Hepatocyte (in vitro differentiated cells): ENCODE measurements at regions not wholly inside any gene's neighbourhood (a gene's known extent, or its start where the extent isn't known, plus 50 kb on each side); places are given as distances from the start of the nearest gene placed in this dataset.

Source experiments
- DNase-seq: peaks from one replicate; pipeline ENCODE4 v3.0.0-alpha.2; 2016; ENCODE audit warnings: low spot score
- H2AFZ ChIP-seq: fragments of 200-600 bp; sonication (generic); 2 replicates; pipeline ENCODE4 v1.6.0; 2016; ENCODE audit warnings: antibody characterized with exemption, mild to moderate bottlenecking
- H3K27ac ChIP-seq: fragments of 200-600 bp; sonication (generic); 2 replicates; pipeline ENCODE4 v1.5.1; 2016; ENCODE audit warnings: mild to moderate bottlenecking
- H3K27me3 ChIP-seq: fragments of 200-600 bp; sonication (generic); 2 replicates; pipeline ENCODE4 v1.6.1; 2016
- H3K36me3 ChIP-seq: fragments of 200-600 bp; sonication (generic); replicated peaks from 2 replicates; pipeline ENCODE4 v1.5.1; 2016; ENCODE audit warnings: low read depth; ENCODE audit not compliant: insufficient read depth
- H3K4me1 ChIP-seq: fragments of 200-600 bp; sonication (generic); 2 replicates; pipeline ENCODE4 v1.5.1; 2016; ENCODE audit warnings: mild to moderate bottlenecking, moderate library complexity; ENCODE audit not compliant: insufficient read depth
- H3K4me2 ChIP-seq: fragments of 200-600 bp; sonication (generic); 2 replicates; pipeline ENCODE4 v1.6.0; 2016
- H3K4me3 ChIP-seq: fragments of 200-600 bp; sonication (generic); 2 replicates; pipeline ENCODE4 v1.5.1; 2016; ENCODE audit warnings: mild to moderate bottlenecking
- H3K79me2 ChIP-seq: fragments of 200-600 bp; sonication (generic); 2 replicates; pipeline ENCODE4 v1.6.0; 2017; ENCODE audit warnings: mild to moderate bottlenecking
- H3K9me2 ChIP-seq: fragments of 200-600 bp; sonication (generic); replicated peaks from 2 replicates; pipeline ENCODE4 v1.6.0; 2017; ENCODE audit warnings: mild to moderate bottlenecking; ENCODE audit not compliant: insufficient read depth
- H3K9me3 ChIP-seq: fragments of 200-600 bp; sonication (generic); 2 replicates; pipeline ENCODE4 v1.5.1; 2016; ENCODE audit warnings: low read depth, mild to moderate bottlenecking
- H4K20me1 ChIP-seq: fragments of 200-600 bp; sonication (generic); 2 replicates; pipeline ENCODE4 v1.6.0; 2016; ENCODE audit warnings: mild to moderate bottlenecking; ENCODE audit not compliant: insufficient read depth, poor library complexity, severe bottlenecking
- EZH2 ChIP-seq: fragments of 200-600 bp; sonication (generic); IDR thresholded peaks from 2 replicates; pipeline ENCODE4 v1.6.1; 2016; ENCODE audit warnings: antibody characterized with exemption, mild to moderate bottlenecking, borderline replicate concordance
- EZH2phosphoT487 ChIP-seq: fragments of 200-600 bp; sonication (generic); IDR thresholded peaks from one replicate; pipeline ENCODE4 v1.6.1; 2018; ENCODE audit warnings: antibody characterized with exemption, mild to moderate bottlenecking, low read depth, moderate library complexity; ENCODE audit not compliant: unreplicated experiment, severe bottlenecking
- WGBS: methylation state at CpG from one replicate; pipeline ENCODE4 v1.1.6; 2016; ENCODE audit warnings: low lambda C conversion rate; ENCODE audit errors: missing lambda C conversion rate; 5-methylcytosine and 5-hydroxymethylcytosine counted together
- TF ChIP-seq, protein P1 (sequence below): fragments of 200-600 bp; sonication (generic); IDR thresholded peaks from 2 replicates; pipeline ENCODE4 v1.5.1; 2016; ENCODE audit warnings: antibody characterized with exemption, mild to moderate bottlenecking; ENCODE audit not compliant: poor library complexity

DNA sequence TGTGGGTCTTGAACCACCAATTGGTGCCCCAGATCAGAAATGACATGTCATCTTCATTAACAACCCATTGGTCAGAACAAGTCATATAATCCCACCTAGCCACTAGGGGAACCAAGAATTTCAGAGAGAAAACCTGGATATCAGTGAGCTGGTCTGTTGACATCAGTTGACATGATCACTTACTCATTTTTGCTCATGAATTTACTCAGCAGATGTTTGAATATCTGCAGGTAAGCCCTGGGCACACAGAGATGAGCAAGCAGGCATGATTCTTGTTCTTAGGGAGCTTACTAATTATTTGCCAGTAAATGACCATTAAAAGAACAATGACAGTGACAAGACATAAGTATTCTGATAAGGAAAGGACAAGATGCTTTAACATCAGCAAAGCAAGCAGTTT is 64.3 kb upstream of the PLCL2 start:
- Histone ChIP-seq H3K4me2 (no peak overlapping the region), H3K27me3 (no peaks in the 10 kb centered on the region), H3K4me3 (no peak overlapping the region), H2AFZ (no peak overlapping the region), H3K27ac (no peak overlapping the region), H3K9me3 (no peaks in the 10 kb centered on the region), H3K9me2 (no peaks in the 10 kb centered on the region), H3K36me3 (no peaks in the 10 kb centered on the region), H3K4me1 (no peaks in the 10 kb centered on the region), H3K79me2 (no peaks in the 10 kb centered on the region), H4K20me1 (no peaks in the 10 kb centered on the region)
- DNase-seq = no peak
- TF ChIP-seq, protein P1, sequence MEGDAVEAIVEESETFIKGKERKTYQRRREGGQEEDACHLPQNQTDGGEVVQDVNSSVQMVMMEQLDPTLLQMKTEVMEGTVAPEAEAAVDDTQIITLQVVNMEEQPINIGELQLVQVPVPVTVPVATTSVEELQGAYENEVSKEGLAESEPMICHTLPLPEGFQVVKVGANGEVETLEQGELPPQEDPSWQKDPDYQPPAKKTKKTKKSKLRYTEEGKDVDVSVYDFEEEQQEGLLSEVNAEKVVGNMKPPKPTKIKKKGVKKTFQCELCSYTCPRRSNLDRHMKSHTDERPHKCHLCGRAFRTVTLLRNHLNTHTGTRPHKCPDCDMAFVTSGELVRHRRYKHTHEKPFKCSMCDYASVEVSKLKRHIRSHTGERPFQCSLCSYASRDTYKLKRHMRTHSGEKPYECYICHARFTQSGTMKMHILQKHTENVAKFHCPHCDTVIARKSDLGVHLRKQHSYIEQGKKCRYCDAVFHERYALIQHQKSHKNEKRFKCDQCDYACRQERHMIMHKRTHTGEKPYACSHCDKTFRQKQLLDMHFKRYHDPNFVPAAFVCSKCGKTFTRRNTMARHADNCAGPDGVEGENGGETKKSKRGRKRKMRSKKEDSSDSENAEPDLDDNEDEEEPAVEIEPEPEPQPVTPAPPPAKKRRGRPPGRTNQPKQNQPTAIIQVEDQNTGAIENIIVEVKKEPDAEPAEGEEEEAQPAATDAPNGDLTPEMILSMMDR = no peak
- no peak for TF ChIP-seq EZH2phosphoT487
- no peak for TF ChIP-seq EZH2

DNA sequence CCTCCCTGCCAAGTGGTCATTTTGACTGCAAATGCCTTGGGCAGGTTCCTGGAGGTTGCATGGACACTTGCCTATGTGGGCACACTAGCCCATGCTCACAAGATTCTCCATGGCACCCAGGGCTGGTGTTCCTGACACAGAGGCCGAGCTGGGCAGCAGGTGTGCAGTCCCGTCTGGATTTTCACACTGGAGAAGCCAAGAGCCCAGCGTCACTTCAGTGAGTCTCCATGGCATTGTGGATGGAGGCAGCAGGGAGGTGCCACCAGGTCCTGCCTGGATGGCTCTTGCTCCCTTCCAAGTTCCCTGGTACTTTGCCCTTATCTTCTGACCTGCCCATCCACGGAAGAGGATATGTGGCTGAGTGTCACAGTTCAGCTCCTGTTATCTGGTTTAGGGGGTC is 63.7 kb upstream of the PLCL2 start:
- DNase-seq = no peak
- H3K9me2 ChIP-seq = no peaks in the 10 kb centered on the region
- no peak overlapping the region for H3K4me3 ChIP-seq
- H3K27ac ChIP-seq = no peak overlapping the region
- TF ChIP-seq EZH2 = no peak
- TF ChIP-seq, protein P1 = no peak
- no peaks in the 10 kb centered on the region for H3K4me1 ChIP-seq
- H3K4me2 ChIP-seq = no peak overlapping the region
- no peaks in the 10 kb centered on the region for H3K36me3 ChIP-seq
- no peak overlapping the region for H2AFZ ChIP-seq
- WGBS = 77% methylated on average over 4 of the region's 4 CpGs
- no peaks in the 10 kb centered on the region for H4K20me1 ChIP-seq
- H3K9me3 ChIP-seq = no peaks in the 10 kb centered on the region
- no peaks in the 10 kb centered on the region for H3K79me2 ChIP-seq
- H3K27me3 ChIP-seq = no peaks in the 10 kb centered on the region

DNA sequence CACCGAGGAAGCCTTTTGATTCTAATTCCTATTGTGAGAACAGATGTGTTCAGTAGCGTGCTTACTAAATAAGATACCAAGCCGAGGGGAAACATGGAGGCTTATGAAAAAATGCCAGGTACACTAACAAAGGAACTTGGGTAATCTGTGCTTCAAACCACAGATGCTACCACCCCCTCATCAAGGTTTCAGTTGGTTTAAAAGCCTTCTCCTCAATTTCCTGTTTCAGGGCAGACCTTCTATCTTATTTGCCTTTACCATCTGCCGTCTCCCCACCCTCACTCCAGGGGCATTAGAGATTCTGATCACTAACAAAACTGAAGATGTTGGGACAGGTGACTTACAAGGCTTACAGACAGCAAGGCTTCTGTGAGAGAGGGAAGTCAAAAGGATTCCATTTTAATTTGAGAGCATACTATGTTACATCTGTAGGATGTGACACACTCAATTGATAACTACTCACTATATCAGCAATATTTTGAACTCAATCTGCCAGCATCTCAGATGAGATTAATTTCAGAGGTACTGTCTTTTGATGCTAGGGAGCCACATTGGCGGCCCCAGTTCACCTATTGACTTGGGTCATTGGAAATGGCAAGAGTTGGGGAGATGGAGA is 60.6 kb upstream of the PLCL2 start:
- 80% methylated on average over 5 of the region's 5 CpGs for WGBS
- no peak for DNase-seq
- no peaks in the 10 kb centered on the region for H3K9me2 ChIP-seq

More for the DNA sequence above, 60.6 kb upstream of the PLCL2 start:
- Histone ChIP-seq H3K27me3 (no peaks in the 10 kb centered on the region), H4K20me1 (no peaks in the 10 kb centered on the region), H3K36me3 (no peaks in the 10 kb centered on the region), H3K4me2 (no peak overlapping the region), H2AFZ (no peak overlapping the region), H3K79me2 (no peaks in the 10 kb centered on the region), H3K27ac (no peak overlapping the region), H3K4me3 (no peak overlapping the region), H3K9me3 (no peaks in the 10 kb centered on the region), H3K4me1 (no peaks in the 10 kb centered on the region)
- TF ChIP-seq EZH2phosphoT487 = no peak
- no peak for TF ChIP-seq EZH2
- TF ChIP-seq, protein P1 = no peak
